Astrocyte (in vitro differentiated cells and primary cell): ENCODE measurements at regions not wholly inside any gene's neighbourhood (a gene's known extent, or its start where the extent isn't known, plus 50 kb on each side); places are given as distances from the start of the nearest gene placed in this dataset.
A peak's percentile ranks its signal among the peaks of the same experiment; 100 is the strongest.

ENCODE experiments used
- DNase-seq: peaks from one replicate; pipeline ENCODE4 v3.0.0-alpha.2; 2010; ENCODE audit warnings: low read depth
- FAIRE-seq: peaks from 2 replicates; lab custom pipeline; 2011; peaks lifted over from hg19 to GRCh38; lab: Jason Lieb, UNC
- H2AFZ ChIP-seq: 2 replicates; pipeline ENCODE4 v1.6.0; 2012; ENCODE audit warnings: low read depth, low read length, inconsistent platforms
- H3K27ac ChIP-seq: 2 replicates; pipeline ENCODE4 v1.5.1; 2011; ENCODE audit warnings: low read depth, low read length, inconsistent platforms
- H3K27me3 ChIP-seq: 2 replicates; pipeline ENCODE4 v1.6.0; 2011; ENCODE audit warnings: low read length, inconsistent platforms; ENCODE audit not compliant: insufficient read depth
- H3K36me3 ChIP-seq: 2 replicates; pipeline ENCODE4 v1.5.1; 2011; ENCODE audit warnings: low read length, inconsistent platforms; ENCODE audit not compliant: insufficient read depth
- H3K4me1 ChIP-seq: 2 replicates; pipeline ENCODE4 v1.5.1; 2011; ENCODE audit warnings: low read length, inconsistent platforms; ENCODE audit not compliant: insufficient read depth
- H3K4me2 ChIP-seq: 2 replicates; pipeline ENCODE4 v1.6.0; 2012; ENCODE audit warnings: low read length, inconsistent platforms
- H3K4me3 ChIP-seq: 2 replicates; pipeline ENCODE4 v1.5.1; 2011; ENCODE audit warnings: low read depth, mild to moderate bottlenecking, low read length, inconsistent platforms; ENCODE audit not compliant: insufficient read depth
- H3K79me2 ChIP-seq: 2 replicates; pipeline ENCODE4 v1.6.0; 2012; ENCODE audit warnings: mild to moderate bottlenecking, low read length, inconsistent platforms; ENCODE audit not compliant: insufficient read depth
- H3K9ac ChIP-seq: 2 replicates; pipeline ENCODE4 v1.6.0; 2012; ENCODE audit warnings: mild to moderate bottlenecking, low read length, inconsistent platforms
- H3K9me3 ChIP-seq: 2 replicates; pipeline ENCODE4 v1.5.1; 2012; ENCODE audit warnings: low read depth, mild to moderate bottlenecking, low read length, inconsistent platforms; ENCODE audit not compliant: insufficient read depth
- H4K20me1 ChIP-seq: 2 replicates; pipeline ENCODE4 v1.6.0; 2012; ENCODE audit warnings: low read length, inconsistent platforms; ENCODE audit not compliant: insufficient read depth
- H3K27ac Mint-ChIP-seq: one replicate; pipeline ENCODE4 v1.8.0; 2021; ENCODE audit warnings: mild to moderate bottlenecking, mixed read lengths; ENCODE audit not compliant: unreplicated experiment
- H3K27me3 Mint-ChIP-seq: one replicate; pipeline ENCODE4 v1.8.0; 2021; ENCODE audit warnings: low read depth, mixed read lengths; ENCODE audit not compliant: unreplicated experiment
- H3K36me3 Mint-ChIP-seq: one replicate; pipeline ENCODE4 v1.8.0; 2021; ENCODE audit warnings: low read depth, mixed read lengths; ENCODE audit not compliant: unreplicated experiment
- H3K4me1 Mint-ChIP-seq: one replicate; pipeline ENCODE4 v1.8.0; 2021; ENCODE audit warnings: low read depth, mixed read lengths; ENCODE audit not compliant: unreplicated experiment
- H3K4me3 Mint-ChIP-seq: one replicate; pipeline ENCODE4 v1.8.0; 2021; ENCODE audit warnings: mild to moderate bottlenecking, moderate library complexity, mixed read lengths; ENCODE audit not compliant: unreplicated experiment
- H3K9me3 Mint-ChIP-seq: one replicate; pipeline ENCODE4 v1.8.0; 2021; ENCODE audit warnings: mild to moderate bottlenecking, mixed read lengths; ENCODE audit not compliant: unreplicated experiment
- EZH2 ChIP-seq: IDR thresholded peaks from 2 replicates; pipeline ENCODE4 v1.6.1; 2012; ENCODE audit warnings: mild to moderate bottlenecking, low read length, inconsistent platforms; ENCODE audit not compliant: insufficient read depth
- TF ChIP-seq, protein P1 (sequence below): IDR thresholded peaks from 2 replicates; pipeline ENCODE4 v1.5.1; 2011; ENCODE audit warnings: low read depth, mild to moderate bottlenecking, inconsistent platforms, low read length, moderate library complexity; ENCODE audit not compliant: insufficient read depth

DNA sequence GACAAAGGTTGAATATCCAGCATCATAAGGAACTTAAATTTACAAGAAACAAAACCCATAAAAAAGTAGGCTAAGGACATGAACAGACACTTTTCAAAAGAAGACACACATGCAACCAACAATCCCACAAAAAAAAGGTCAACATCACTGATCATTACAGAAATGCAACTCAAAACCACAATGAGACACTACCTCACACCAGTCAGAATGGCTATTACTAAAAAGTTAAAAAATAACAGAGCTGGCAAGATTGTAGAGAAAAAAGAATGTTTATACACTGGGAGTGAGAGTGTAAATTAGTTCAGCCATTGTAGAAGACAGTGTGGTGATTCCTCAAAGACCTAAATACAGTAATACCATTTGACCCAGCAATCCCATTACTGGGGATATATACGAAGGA, 474.7 kb downstream of the TRIML1 start:
- Mint-ChIP-seq H3K9me3 (peaks cover 11% of the 10 kb centered on the region), H3K36me3 (no peaks in the 10 kb centered on the region), H3K27ac (peak overlapping the region; percentile 79), H3K27me3 (no peaks in the 10 kb centered on the region), H3K4me1 (peaks cover 35% of the 10 kb centered on the region), H3K4me3 (no peak overlapping the region)
- no peaks in the 10 kb centered on the region for H3K9me3 ChIP-seq
- no peaks in the 10 kb centered on the region for H3K79me2 ChIP-seq
- H2AFZ ChIP-seq, result no peak overlapping the region
- FAIRE-seq (no peak), DNase-seq (no peak)
- TF ChIP-seq, protein P1, sequence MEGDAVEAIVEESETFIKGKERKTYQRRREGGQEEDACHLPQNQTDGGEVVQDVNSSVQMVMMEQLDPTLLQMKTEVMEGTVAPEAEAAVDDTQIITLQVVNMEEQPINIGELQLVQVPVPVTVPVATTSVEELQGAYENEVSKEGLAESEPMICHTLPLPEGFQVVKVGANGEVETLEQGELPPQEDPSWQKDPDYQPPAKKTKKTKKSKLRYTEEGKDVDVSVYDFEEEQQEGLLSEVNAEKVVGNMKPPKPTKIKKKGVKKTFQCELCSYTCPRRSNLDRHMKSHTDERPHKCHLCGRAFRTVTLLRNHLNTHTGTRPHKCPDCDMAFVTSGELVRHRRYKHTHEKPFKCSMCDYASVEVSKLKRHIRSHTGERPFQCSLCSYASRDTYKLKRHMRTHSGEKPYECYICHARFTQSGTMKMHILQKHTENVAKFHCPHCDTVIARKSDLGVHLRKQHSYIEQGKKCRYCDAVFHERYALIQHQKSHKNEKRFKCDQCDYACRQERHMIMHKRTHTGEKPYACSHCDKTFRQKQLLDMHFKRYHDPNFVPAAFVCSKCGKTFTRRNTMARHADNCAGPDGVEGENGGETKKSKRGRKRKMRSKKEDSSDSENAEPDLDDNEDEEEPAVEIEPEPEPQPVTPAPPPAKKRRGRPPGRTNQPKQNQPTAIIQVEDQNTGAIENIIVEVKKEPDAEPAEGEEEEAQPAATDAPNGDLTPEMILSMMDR, result no peak
- no peak for TF ChIP-seq EZH2
- H4K20me1 ChIP-seq, result no peaks in the 10 kb centered on the region
- H3K27ac ChIP-seq, result no peak overlapping the region
- H3K4me3 ChIP-seq, result no peak overlapping the region
- H3K9ac ChIP-seq, result no peak overlapping the region
- H3K4me2 ChIP-seq, result no peak overlapping the region
- H3K36me3 ChIP-seq, result no peaks in the 10 kb centered on the region
- no peaks in the 10 kb centered on the region for H3K4me1 ChIP-seq
- H3K27me3 ChIP-seq, result no peaks in the 10 kb centered on the region

DNA sequence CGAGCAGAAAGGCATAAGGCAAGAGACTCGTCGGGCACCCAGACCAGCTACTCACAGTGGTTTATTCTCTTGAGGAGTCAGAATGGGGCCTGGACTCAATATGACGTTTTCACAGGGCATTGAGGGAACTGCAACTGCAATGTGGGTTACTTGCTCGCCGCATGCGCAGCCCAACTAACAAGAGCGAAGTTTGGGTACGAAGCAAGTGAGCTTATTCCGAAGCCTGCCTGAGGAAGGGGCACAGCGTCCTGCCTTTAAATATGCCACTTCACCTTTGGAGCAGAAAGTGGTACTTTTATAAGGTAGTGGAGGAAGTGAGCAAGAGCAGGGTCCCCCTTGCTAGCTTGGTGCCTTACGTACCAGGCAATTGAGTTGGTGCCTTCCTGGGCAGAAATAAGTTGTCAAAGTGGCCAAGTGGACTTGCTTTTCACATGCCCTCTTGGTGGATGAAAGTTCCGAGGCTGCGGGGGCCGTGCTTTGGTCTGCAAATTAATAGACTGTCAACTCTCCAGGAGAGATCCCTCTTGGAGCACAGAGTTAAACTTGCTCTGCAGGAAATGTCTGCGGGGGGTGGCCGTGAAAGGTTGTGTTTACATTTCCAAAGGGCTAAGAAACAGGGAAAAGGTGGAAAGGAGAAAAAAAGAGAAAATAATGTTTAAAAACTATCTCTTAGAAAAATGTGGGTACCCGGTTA, 480.4 kb downstream of the TRIML1 start:
- H3K4me3 ChIP-seq, result no peak overlapping the region
- FAIRE-seq (no peak), DNase-seq (no peak)
- no peaks in the 10 kb centered on the region for H3K27me3 ChIP-seq
- Mint-ChIP-seq H3K4me3 (no peak overlapping the region), H3K4me1 (peaks cover 27% of the 10 kb centered on the region), H3K9me3 (peaks cover 14% of the 10 kb centered on the region), H3K27ac (no peak overlapping the region), H3K36me3 (no peaks in the 10 kb centered on the region), H3K27me3 (no peaks in the 10 kb centered on the region)
- H3K79me2 ChIP-seq, result no peaks in the 10 kb centered on the region
- no peaks in the 10 kb centered on the region for H4K20me1 ChIP-seq
- H3K27ac ChIP-seq, result no peak overlapping the region
- TF ChIP-seq, protein P1, result no peak
- no peak for TF ChIP-seq EZH2
- no peak overlapping the region for H3K9ac ChIP-seq
- H3K9me3 ChIP-seq, result no peaks in the 10 kb centered on the region
- no peaks in the 10 kb centered on the region for H3K36me3 ChIP-seq
- H2AFZ ChIP-seq, result no peak overlapping the region
- no peak overlapping the region for H3K4me2 ChIP-seq
- no peaks in the 10 kb centered on the region for H3K4me1 ChIP-seq

DNA sequence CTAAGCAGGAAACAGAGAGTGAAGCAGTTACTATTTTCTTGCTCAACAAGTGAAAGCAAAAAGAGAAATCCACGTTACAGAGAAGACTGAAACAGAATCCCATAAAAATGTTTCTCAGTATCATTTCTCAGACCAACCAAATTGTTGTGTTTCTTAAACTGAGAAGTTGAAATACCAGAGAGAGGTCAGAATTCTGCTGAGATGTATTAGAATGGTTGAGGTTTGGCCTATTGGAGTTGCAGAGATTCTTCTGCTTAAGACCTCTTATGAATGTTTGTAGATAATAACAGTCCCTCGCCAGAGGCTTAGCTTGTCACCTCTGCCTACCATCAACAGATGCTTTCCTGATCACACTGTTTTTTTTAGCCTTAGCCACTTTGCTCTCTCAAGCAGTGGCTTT, 481.4 kb downstream of the TRIML1 start:
- H3K79me2 ChIP-seq, result no peaks in the 10 kb centered on the region
- no peaks in the 10 kb centered on the region for H3K36me3 ChIP-seq
- no peak overlapping the region for H3K27ac ChIP-seq
- H3K27me3 ChIP-seq, result no peaks in the 10 kb centered on the region
- H3K27me3 Mint-ChIP-seq, result no peaks in the 10 kb centered on the region
- H3K4me3 Mint-ChIP-seq, result no peak overlapping the region
- no peaks in the 10 kb centered on the region for H3K9me3 ChIP-seq
- H3K4me3 ChIP-seq, result no peak overlapping the region
- H3K27ac Mint-ChIP-seq, result no peak overlapping the region
- H3K4me1 Mint-ChIP-seq, result peaks cover 27% of the 10 kb centered on the region
- FAIRE-seq (no peak), DNase-seq (no peak)
- H2AFZ ChIP-seq, result no peak overlapping the region
- H3K4me2 ChIP-seq, result no peak overlapping the region
- H3K36me3 Mint-ChIP-seq, result no peaks in the 10 kb centered on the region
- no peak overlapping the region for H3K9ac ChIP-seq
- H3K9me3 Mint-ChIP-seq, result peaks cover 12% of the 10 kb centered on the region
- no peaks in the 10 kb centered on the region for H4K20me1 ChIP-seq
- TF ChIP-seq, protein P1, result no peak
- no peak for TF ChIP-seq EZH2
- no peaks in the 10 kb centered on the region for H3K4me1 ChIP-seq
